SK-N-SH (cell line): ENCODE measurements at regions not wholly inside any gene's neighbourhood (a gene's known extent, or its start where the extent isn't known, plus 50 kb on each side); places are given as distances from the start of the nearest gene placed in this dataset.

ENCODE experiments used
- CTCF ChIA-PET: fragments of 300-600, 350-600 bp; formaldehyde crosslinking; extraction: SDS; loops from one replicate; lab custom pipeline; 2021; lab: Yijun Ruan, JAX
- POLR2A ChIA-PET: fragments of 350-600 bp; sonication (Branson Sonifier 250); formaldehyde crosslinking; extraction: SDS; loops from one replicate; lab custom pipeline; 2020; ENCODE audit warnings: antibody characterized with exemption, inconsistent platforms; lab: Yijun Ruan, JAX
- DNase-seq: peaks from one replicate; pipeline ENCODE4 v3.0.0; 2012
- H2AFZ ChIP-seq: fragments of 200-600 bp; sonication (generic); 2 replicates; pipeline ENCODE4 v1.8.1; 2016; ENCODE audit warnings: antibody characterized with exemption, mild to moderate bottlenecking, low read depth
- H3F3A ChIP-seq: fragments of 200-600 bp; sonication (generic); replicated peaks from 2 replicates; pipeline ENCODE3; 2016; ENCODE audit warnings: antibody characterized with exemption, mild to moderate bottlenecking; ENCODE audit not compliant: insufficient read depth
- H3K27ac ChIP-seq, 2 experiments: fragments of 200-500 bp in 1 of 2; fragments of 200-600 bp in 1 of 2; sonication (Bioruptor generic) in 1 of 2; sonication (generic), shearing (Covaris generic) in 1 of 2; 2 replicates each; pipeline versions ENCODE4 v1.5.1 to v1.6.1; 2014 to 2016; ENCODE audit warnings: low read depth in 2 of 2, inconsistent platforms in 1 of 2, low read length in 1 of 2, mild to moderate bottlenecking in 1 of 2, mixed read lengths in 1 of 2
- H3K27me3 ChIP-seq: fragments of 200-600 bp; sonication (generic), shearing (Covaris generic); 2 replicates; pipeline ENCODE4 v1.6.1; 2016; ENCODE audit warnings: mixed run types; ENCODE audit not compliant: insufficient read depth
- H3K36me3 ChIP-seq, 2 experiments: fragments of 200-500 bp in 1 of 2; fragments of 200-600 bp in 1 of 2; sonication (Bioruptor generic) in 1 of 2; sonication (generic) in 1 of 2; replicated peaks in 1 of 2; 2 replicates each; pipeline versions ENCODE3 to v1.5.1; 2014 to 2016; ENCODE audit warnings: low read length in 1 of 2, mild to moderate bottlenecking in 1 of 2; ENCODE audit not compliant: insufficient read depth in 2 of 2, control insufficient read depth in 1 of 2
- H3K4me1 ChIP-seq, 2 experiments: fragments of 200-500 bp in 1 of 2; fragments of 200-600 bp in 1 of 2; sonication (Bioruptor generic) in 1 of 2; sonication (generic), shearing (Covaris generic) in 1 of 2; 2 replicates each; pipeline versions ENCODE4 v1.5.1 to v1.6.1; 2014 to 2016; ENCODE audit warnings: low read depth in 1 of 2, low read length in 1 of 2, mixed run types in 1 of 2; ENCODE audit not compliant: insufficient read depth in 2 of 2, control insufficient read depth in 1 of 2
- H3K4me2 ChIP-seq: fragments of 200-600 bp; sonication (generic), shearing (Covaris generic); 2 replicates; pipeline ENCODE4 v1.6.1; 2017; ENCODE audit warnings: mixed run types
- H3K4me3 ChIP-seq, 2 experiments: fragments of 200-500 bp in 1 of 2; fragments of 200-600 bp in 1 of 2; sonication (Bioruptor generic) in 1 of 2; sonication (generic), shearing (Covaris generic) in 1 of 2; 2 replicates each; pipeline versions ENCODE4 v1.5.1 to v1.8.1; 2014 to 2016; ENCODE audit warnings: low read depth in 2 of 2, inconsistent platforms in 1 of 2, low read length in 1 of 2, mild to moderate bottlenecking in 1 of 2, mixed read lengths in 1 of 2, moderate library complexity in 1 of 2
- H3K79me2 ChIP-seq: fragments of 200-600 bp; sonication (generic); 2 replicates; pipeline ENCODE4 v1.8.1; 2017; ENCODE audit warnings: mild to moderate bottlenecking; ENCODE audit not compliant: insufficient read depth
- H3K9ac ChIP-seq: fragments of 200-600 bp; sonication (generic); 2 replicates; pipeline ENCODE4 v1.6.1; 2017; ENCODE audit warnings: mixed run types
- H3K9me2 ChIP-seq: fragments of 200-600 bp; sonication (generic); 2 replicates; pipeline ENCODE4 v1.6.1; 2017; ENCODE audit warnings: mixed run types
- H3K9me3 ChIP-seq: fragments of 200-600 bp; sonication (generic); 2 replicates; pipeline ENCODE4 v1.6.1; 2017; ENCODE audit warnings: mixed run types, mild to moderate bottlenecking, moderate library complexity
- H4K20me1 ChIP-seq: fragments of 200-600 bp; sonication (generic); 2 replicates; pipeline ENCODE4 v1.6.1; 2017; ENCODE audit warnings: mild to moderate bottlenecking, mixed run types; ENCODE audit not compliant: insufficient read depth
- CHD2 ChIP-seq: fragments of 150-350 bp; IDR thresholded peaks from 2 replicates; pipeline ENCODE4 v1.6.1; 2018; ENCODE audit warnings: low read length; ENCODE audit not compliant: partially characterized antibody
- ELF1 ChIP-seq: IDR thresholded peaks from 2 replicates; pipeline ENCODE4 v1.4.0; 2012
- EP300 ChIP-seq, 2 experiments: IDR thresholded peaks; 2 replicates each; pipeline versions ENCODE4 v1.4.0 to v1.6.1; 2012; ENCODE audit warnings: borderline replicate concordance in 1 of 2, low read depth in 1 of 2, low read length in 1 of 2
- EZH2phosphoT487 ChIP-seq: fragments of 200-600 bp; sonication (generic); IDR thresholded peaks from 2 replicates; pipeline ENCODE4 v1.6.1; 2017; ENCODE audit warnings: low read depth, mixed run types, mild to moderate bottlenecking, antibody characterized with exemption, moderate library complexity, borderline replicate concordance
- MAX ChIP-seq: IDR thresholded peaks from 2 replicates; pipeline ENCODE4 v1.4.0; 2012; ENCODE audit warnings: low read depth
- MEF2A ChIP-seq: IDR thresholded peaks from 2 replicates; pipeline ENCODE4 v1.4.0; 2012; ENCODE audit warnings: low read depth, borderline replicate concordance
- MXI1 ChIP-seq: IDR thresholded peaks from 2 replicates; pipeline ENCODE4 v1.6.1; 2012; ENCODE audit warnings: mild to moderate bottlenecking, low read depth, low read length, improper control_type of control experiment
- RCOR1 ChIP-seq: fragments of 150-350 bp; IDR thresholded peaks from 2 replicates; pipeline ENCODE4 v1.6.1; 2017; ENCODE audit warnings: antibody characterized with exemption, low read length
- RXRA ChIP-seq: IDR thresholded peaks from 2 replicates; pipeline ENCODE4 v1.4.0; 2012; ENCODE audit warnings: low read depth, mild to moderate bottlenecking, borderline replicate concordance
- SMC3 ChIP-seq: IDR thresholded peaks from 2 replicates; pipeline ENCODE4 v1.6.1; 2012; ENCODE audit warnings: low read depth, low read length, improper control_type of control experiment
- TAF1 ChIP-seq: IDR thresholded peaks from 2 replicates; pipeline ENCODE4 v1.6.1; 2012; ENCODE audit warnings: low read depth, mild to moderate bottlenecking, low read length, moderate library complexity, borderline replicate concordance
- YY1 ChIP-seq: IDR thresholded peaks from 2 replicates; pipeline ENCODE4 v1.4.0; 2012; ENCODE audit warnings: low read depth, mild to moderate bottlenecking
- WGBS: methylation state at CpG from one replicate; pipeline ENCODE4 v1.1.6; 2017; ENCODE audit warnings: low lambda C conversion rate; 5-methylcytosine and 5-hydroxymethylcytosine counted together
- TF ChIP-seq, protein P1 (sequence below): IDR thresholded peaks from 2 replicates; pipeline ENCODE4 v1.4.0; 2012; ENCODE audit warnings: low read depth, borderline replicate concordance
- TF ChIP-seq, protein P2 (sequence below): IDR thresholded peaks from 2 replicates; pipeline ENCODE4 v1.6.1; 2012; ENCODE audit warnings: mild to moderate bottlenecking, low read depth, low read length, moderate library complexity

- ChIA-PET POLR2A (no interaction called here), CTCF (no interaction called here)
- no peaks in the 10 kb centered on the region for H4K20me1 ChIP-seq
- DNase-seq: no peak
- no peaks in the 10 kb centered on the region for H3K36me3 ChIP-seq
- TF ChIP-seq, protein P1, sequence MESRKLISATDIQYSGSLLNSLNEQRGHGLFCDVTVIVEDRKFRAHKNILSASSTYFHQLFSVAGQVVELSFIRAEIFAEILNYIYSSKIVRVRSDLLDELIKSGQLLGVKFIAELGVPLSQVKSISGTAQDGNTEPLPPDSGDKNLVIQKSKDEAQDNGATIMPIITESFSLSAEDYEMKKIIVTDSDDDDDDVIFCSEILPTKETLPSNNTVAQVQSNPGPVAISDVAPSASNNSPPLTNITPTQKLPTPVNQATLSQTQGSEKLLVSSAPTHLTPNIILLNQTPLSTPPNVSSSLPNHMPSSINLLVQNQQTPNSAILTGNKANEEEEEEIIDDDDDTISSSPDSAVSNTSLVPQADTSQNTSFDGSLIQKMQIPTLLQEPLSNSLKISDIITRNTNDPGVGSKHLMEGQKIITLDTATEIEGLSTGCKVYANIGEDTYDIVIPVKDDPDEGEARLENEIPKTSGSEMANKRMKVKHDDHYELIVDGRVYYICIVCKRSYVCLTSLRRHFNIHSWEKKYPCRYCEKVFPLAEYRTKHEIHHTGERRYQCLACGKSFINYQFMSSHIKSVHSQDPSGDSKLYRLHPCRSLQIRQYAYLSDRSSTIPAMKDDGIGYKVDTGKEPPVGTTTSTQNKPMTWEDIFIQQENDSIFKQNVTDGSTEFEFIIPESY: no peak
- TF ChIP-seq EP300 (IDR thresholded peaks at IDR 0.05; ENCODE audit: borderline replicate concordance in 1 of 2, low read depth in 1 of 2, low read length in 1 of 2) (no peak), SMC3 (no peak), ELF1 (no peak), MEF2A (no peak), MXI1 (no peak), CHD2 (no peak), RXRA (no peak), MAX (no peak), YY1 (no peak), TAF1 (no peak), EZH2phosphoT487 (no peak), RCOR1 (no peak)
- TF ChIP-seq, protein P2, sequence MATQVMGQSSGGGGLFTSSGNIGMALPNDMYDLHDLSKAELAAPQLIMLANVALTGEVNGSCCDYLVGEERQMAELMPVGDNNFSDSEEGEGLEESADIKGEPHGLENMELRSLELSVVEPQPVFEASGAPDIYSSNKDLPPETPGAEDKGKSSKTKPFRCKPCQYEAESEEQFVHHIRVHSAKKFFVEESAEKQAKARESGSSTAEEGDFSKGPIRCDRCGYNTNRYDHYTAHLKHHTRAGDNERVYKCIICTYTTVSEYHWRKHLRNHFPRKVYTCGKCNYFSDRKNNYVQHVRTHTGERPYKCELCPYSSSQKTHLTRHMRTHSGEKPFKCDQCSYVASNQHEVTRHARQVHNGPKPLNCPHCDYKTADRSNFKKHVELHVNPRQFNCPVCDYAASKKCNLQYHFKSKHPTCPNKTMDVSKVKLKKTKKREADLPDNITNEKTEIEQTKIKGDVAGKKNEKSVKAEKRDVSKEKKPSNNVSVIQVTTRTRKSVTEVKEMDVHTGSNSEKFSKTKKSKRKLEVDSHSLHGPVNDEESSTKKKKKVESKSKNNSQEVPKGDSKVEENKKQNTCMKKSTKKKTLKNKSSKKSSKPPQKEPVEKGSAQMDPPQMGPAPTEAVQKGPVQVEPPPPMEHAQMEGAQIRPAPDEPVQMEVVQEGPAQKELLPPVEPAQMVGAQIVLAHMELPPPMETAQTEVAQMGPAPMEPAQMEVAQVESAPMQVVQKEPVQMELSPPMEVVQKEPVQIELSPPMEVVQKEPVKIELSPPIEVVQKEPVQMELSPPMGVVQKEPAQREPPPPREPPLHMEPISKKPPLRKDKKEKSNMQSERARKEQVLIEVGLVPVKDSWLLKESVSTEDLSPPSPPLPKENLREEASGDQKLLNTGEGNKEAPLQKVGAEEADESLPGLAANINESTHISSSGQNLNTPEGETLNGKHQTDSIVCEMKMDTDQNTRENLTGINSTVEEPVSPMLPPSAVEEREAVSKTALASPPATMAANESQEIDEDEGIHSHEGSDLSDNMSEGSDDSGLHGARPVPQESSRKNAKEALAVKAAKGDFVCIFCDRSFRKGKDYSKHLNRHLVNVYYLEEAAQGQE: no peak
- H3K4me3 ChIP-seq: no peak overlapping the region
- H3K9ac ChIP-seq: no peak overlapping the region
- H3F3A ChIP-seq: no peaks in the 10 kb centered on the region
- no peak overlapping the region for H3K4me2 ChIP-seq
- H3K4me1 ChIP-seq: no peaks in the 10 kb centered on the region
- H3K79me2 ChIP-seq: no peaks in the 10 kb centered on the region
- no peaks in the 10 kb centered on the region for H3K9me3 ChIP-seq
- no peaks in the 10 kb centered on the region for H3K9me2 ChIP-seq
- no peaks in the 10 kb centered on the region; the same call in 1 of the 2 replicates for H3K27me3 ChIP-seq
- no peak overlapping the region for H2AFZ ChIP-seq
- 1% methylated on average over 4 of the region's 7 CpGs for WGBS
- no peak overlapping the region for H3K27ac ChIP-seq
Observed at GRCh38 chr13:112242777-112243176, 133.4 kb upstream of the SPACA7 start.
